MCF 10A (cell line): ENCODE measurements at regions not wholly inside any gene's neighbourhood (a gene's known extent, or its start where the extent isn't known, plus 50 kb on each side); places are given as distances from the start of the nearest gene placed in this dataset.

ENCODE experiments used
- BruUV-seq: library from RNA; stranded (reverse); fragments of 400-500 nt; replicated peaks from 2 replicates; lab custom pipeline; 2021; lab: Mats Ljungman, UMichigan
- CTCF ChIA-PET: fragments of 300-600 bp; sonication (Branson Sonifier 250); formaldehyde crosslinking; extraction: SDS; loops from one replicate; lab custom pipeline; 2021; ENCODE audit warnings: antibody characterized with exemption, inconsistent platforms; lab: Yijun Ruan, JAX
- POLR2A ChIA-PET: fragments of 300-600, 350-650 bp; sonication (Branson Sonifier 250); formaldehyde crosslinking; extraction: SDS; loops from one replicate; lab custom pipeline; 2020; ENCODE audit warnings: antibody characterized with exemption, inconsistent platforms; lab: Yijun Ruan, JAX
- DNase-seq: peaks from one replicate; pipeline ENCODE4 v3.0.0-alpha.2; 2018; ENCODE audit not compliant: unreplicated experiment
- H3K27ac Mint-ChIP-seq: one replicate; pipeline ENCODE4 v1.8.0; 2022; ENCODE audit warnings: mild to moderate bottlenecking, low read depth, mixed read lengths; ENCODE audit not compliant: unreplicated experiment
- H3K27me3 Mint-ChIP-seq: one replicate; pipeline ENCODE4 v1.8.0; 2022; ENCODE audit warnings: mixed read lengths; ENCODE audit not compliant: insufficient read depth, unreplicated experiment
- H3K36me3 Mint-ChIP-seq: one replicate; pipeline ENCODE4 v1.8.0; 2022; ENCODE audit warnings: mild to moderate bottlenecking, moderate library complexity, mixed read lengths; ENCODE audit not compliant: insufficient read depth, unreplicated experiment
- H3K4me1 Mint-ChIP-seq: one replicate; pipeline ENCODE4 v1.8.0; 2022; ENCODE audit warnings: mixed read lengths; ENCODE audit not compliant: insufficient read depth, unreplicated experiment
- H3K4me3 Mint-ChIP-seq: one replicate; pipeline ENCODE4 v1.8.0; 2022; ENCODE audit warnings: mild to moderate bottlenecking, moderate library complexity, mixed read lengths; ENCODE audit not compliant: unreplicated experiment
- H3K9me3 Mint-ChIP-seq: one replicate; pipeline ENCODE4 v1.8.0; 2022; ENCODE audit warnings: mixed read lengths; ENCODE audit not compliant: unreplicated experiment
- CTCF ChIP-seq: fragments of 200-600 bp; IDR thresholded peaks from one replicate; pipeline ENCODE4 v1.8.0; 2022; ENCODE audit warnings: antibody characterized with exemption, mild to moderate bottlenecking; ENCODE audit not compliant: unreplicated experiment
- intact Hi-C: fragments of 100-400 bp; cut with micrococcal nuclease; formaldehyde crosslinking; loops from 2 replicates; pipeline ENCODE4 v1.14.1; 2022

GRCh38 chr6:82066196-82066595, 181.3 kb downstream of the IBTK start:
- Mint-ChIP-seq H3K27ac (no peak overlapping the region), H3K4me3 (no peak overlapping the region), H3K4me1 (no peaks in the 10 kb centered on the region), H3K36me3 (no peaks in the 10 kb centered on the region), H3K9me3 (no peaks in the 10 kb centered on the region), H3K27me3 (no peaks in the 10 kb centered on the region)
- CTCF ChIA-PET = interaction anchor here (1.2 kb wide), 1 partner anchor 25 kb away, joined by 4 read pairs; no protein-coding TSS in a partner anchor
- no peak for TF ChIP-seq CTCF
- POLR2A ChIA-PET = no interaction called here
- intact Hi-C loops = no loop called here
- BruUV-seq = no TSS peak
- no peak for DNase-seq

GRCh38 chr6:82063574-82063973, 184.0 kb downstream of the IBTK start:
- Mint-ChIP-seq H3K4me1 (no peaks in the 10 kb centered on the region), H3K27me3 (no peaks in the 10 kb centered on the region), H3K9me3 (no peaks in the 10 kb centered on the region), H3K36me3 (no peaks in the 10 kb centered on the region), H3K27ac (no peak overlapping the region), H3K4me3 (no peak overlapping the region)
- no peak for DNase-seq
- TF ChIP-seq CTCF = no peak
- ChIA-PET CTCF (no interaction called here), POLR2A (no interaction called here)
- no TSS peak for BruUV-seq
- intact Hi-C loops = no loop called here

- Mint-ChIP-seq H3K4me1 (peaks cover 10% of the 10 kb centered on the region), H3K9me3 (no peaks in the 10 kb centered on the region), H3K36me3 (no peaks in the 10 kb centered on the region), H3K27me3 (no peaks in the 10 kb centered on the region), H3K4me3 (no peak overlapping the region), H3K27ac (no peak overlapping the region)
- ChIA-PET POLR2A (no interaction called here), CTCF (interaction anchor here (0.6 to 1.0 kb wide), 2 partner anchors 22 to 35 kb away, joined by 3 to 4 read pairs; no protein-coding TSS in a partner anchor)
- no peak for TF ChIP-seq CTCF
- DNase-seq = no peak
- no TSS peak for BruUV-seq
- intact Hi-C loops = no loop called here
Observed at GRCh38 chr6:82062219-82062618, 185.3 kb downstream of the IBTK start.

- H3K4me3 Mint-ChIP-seq = no peak overlapping the region
- POLR2A ChIA-PET = no interaction called here
- H3K4me1 Mint-ChIP-seq = peaks cover 16% of the 10 kb centered on the region
- no peak for TF ChIP-seq CTCF
- H3K27me3 Mint-ChIP-seq = no peaks in the 10 kb centered on the region
- no peaks in the 10 kb centered on the region for H3K36me3 Mint-ChIP-seq
- no TSS peak for BruUV-seq
- H3K27ac Mint-ChIP-seq = peak overlapping the region; percentile 44
- no peak for DNase-seq
- no peaks in the 10 kb centered on the region for H3K9me3 Mint-ChIP-seq
- intact Hi-C loops = no loop called here
- CTCF ChIA-PET = interaction anchor here (0.7 to 1.9 kb wide), 2 partner anchors 18 to 41 kb away, joined by 5 to 6 read pairs; no protein-coding TSS in a partner anchor
Observed at GRCh38 chr6:82057846-82058554, 189.5 kb downstream of the IBTK start.
